ENCODE measurements at regions not wholly inside any gene's neighbourhood (a gene's known extent, or its start where the extent isn't known, plus 50 kb on each side); places are given as distances from the start of the nearest gene placed in this dataset.

GRCh38 chr10:129038522-129038921, 428.5 kb upstream of the MGMT start:
- TF ChIP-seq CTCF (IDR thresholded peaks at IDR 0.05; ENCODE audit: borderline replicate concordance, extremely low read depth, low read length, poor library complexity, severe bottlenecking) (no peak), EZH2 (IDR thresholded peaks at IDR 0.05; ENCODE audit: borderline replicate concordance, low read depth, low read length, severe bottlenecking) (no peak)
